HepG2 (cell line): ENCODE measurements at regions not wholly inside any gene's neighbourhood (a gene's known extent, or its start where the extent isn't known, plus 50 kb on each side); places are given as distances from the start of the nearest gene placed in this dataset.

Experiments
- ATAC-seq: fragments of 200-7000 bp; cut with Tn5 transposase; 3 replicates; pipeline ENCODE4 v1.9.1; 2020; ENCODE audit warnings: mild to moderate bottlenecking, moderate library complexity
- BruUV-seq: library from RNA; stranded (reverse); fragments of 400-500 nt; replicated peaks from 2 replicates; lab custom pipeline; 2021; lab: Mats Ljungman, UMichigan
- CTCF ChIA-PET: fragments of 300-600 bp; formaldehyde crosslinking; extraction: SDS; loops from one replicate; lab custom pipeline; 2021; ENCODE audit warnings: low total read pairs, inconsistent platforms, low intra/inter-chr PET ratio; lab: Yijun Ruan, JAX
- POLR2A ChIA-PET: fragments of 350-600 bp; sonication (Branson Sonifier 250); formaldehyde crosslinking; loops from one replicate; lab custom pipeline; 2020; ENCODE audit warnings: antibody characterized with exemption, inconsistent platforms; lab: Yijun Ruan, JAX
- DNase-seq: peaks from one replicate; pipeline ENCODE4 v3.0.0-alpha.2; 2015; ENCODE audit warnings: low spot score
- FAIRE-seq: peaks from 3 replicates; lab custom pipeline; 2011; peaks lifted over from hg19 to GRCh38; lab: Jason Lieb, UNC
- H2AFZ ChIP-seq: one replicate; pipeline ENCODE4 v1.6.1; 2011; ENCODE audit warnings: low read length, inconsistent platforms
- H3K27ac ChIP-seq: fragments of 300-600 bp; 3 replicates; pipeline ENCODE4 v1.8.0; 2011; ENCODE audit warnings: mixed run types, mild to moderate bottlenecking, mixed read lengths, low read length, inconsistent platforms; ENCODE audit not compliant: insufficient read depth; ENCODE audit errors: extremely low read length
- H3K27me3 ChIP-seq, 2 experiments: fragments of 200-600 bp in 1 of 2; 2 replicates in 1 of 2; 3 replicates in 1 of 2; pipeline versions ENCODE4 v1.6.0 to v1.8.0; 2011; ENCODE audit warnings: low read length in 2 of 2, mild to moderate bottlenecking in 2 of 2, moderate library complexity in 2 of 2, inconsistent platforms in 1 of 2; ENCODE audit not compliant: insufficient read depth in 2 of 2, control insufficient read depth in 1 of 2
- H3K36me3 ChIP-seq, 2 experiments: fragments of 200-600 bp in 1 of 2; replicated peaks in 1 of 2; 2 replicates in 1 of 2; 3 replicates in 1 of 2; pipeline versions ENCODE4 v1.5.1 to v1.8.0; 2011; ENCODE audit warnings: low read length in 2 of 2, inconsistent platforms in 1 of 2; ENCODE audit not compliant: insufficient read depth in 2 of 2, control insufficient read depth in 1 of 2
- H3K4me1 ChIP-seq: 2 replicates; pipeline ENCODE4 v1.5.1; 2012; ENCODE audit warnings: low read length, inconsistent platforms; ENCODE audit not compliant: insufficient read depth
- H3K4me2 ChIP-seq: 2 replicates; pipeline ENCODE4 v1.6.0; 2011; ENCODE audit warnings: low read depth, low read length, inconsistent platforms
- H3K4me3 ChIP-seq, 3 experiments: fragments of 200-600 bp in 1 of 3; sonication (generic), shearing (Covaris generic) in 1 of 3; replicated peaks in 1 of 3; 2 replicates each; pipeline ENCODE4 v1.5.1; 2011 to 2016; ENCODE audit warnings: low read length in 3 of 3, inconsistent platforms in 2 of 3, low read depth in 2 of 3, mild to moderate bottlenecking in 2 of 3, control low read depth in 1 of 3, mixed read lengths in 1 of 3; ENCODE audit not compliant: insufficient read depth in 1 of 3
- H3K79me2 ChIP-seq: one replicate; pipeline ENCODE4 v1.6.1; 2011; ENCODE audit warnings: low read length, inconsistent platforms; ENCODE audit not compliant: insufficient read depth
- H3K9ac ChIP-seq: 2 replicates; pipeline ENCODE4 v1.6.0; 2011; ENCODE audit warnings: mild to moderate bottlenecking, low read depth, low read length, inconsistent platforms; ENCODE audit not compliant: insufficient read depth
- H3K9me3 ChIP-seq: 2 replicates; pipeline ENCODE4 v1.5.1; 2012; ENCODE audit warnings: mild to moderate bottlenecking, low read length
- H4K20me1 ChIP-seq: 2 replicates; pipeline ENCODE4 v1.6.0; 2011; ENCODE audit warnings: inconsistent platforms, mild to moderate bottlenecking, low read length, moderate library complexity; ENCODE audit not compliant: insufficient read depth
- ATF2 ChIP-seq: sonication (generic); formaldehyde crosslinking; IDR thresholded peaks from 2 replicates; pipeline ENCODE4 v1.4.0; 2020; ENCODE audit warnings: missing genetic modification reagents
- ETS1 ChIP-seq: sonication (generic); formaldehyde crosslinking; IDR thresholded peaks from 2 replicates; pipeline ENCODE4 v1.4.0; 2020; ENCODE audit warnings: missing genetic modification reagents
- FOXJ3 ChIP-seq: sonication (generic); formaldehyde crosslinking; IDR thresholded peaks from 2 replicates; pipeline ENCODE4 v1.4.0; 2020; ENCODE audit warnings: missing genetic modification reagents, mild to moderate bottlenecking, borderline replicate concordance
- GATA4 ChIP-seq: sonication (generic); IDR thresholded peaks from 2 replicates; pipeline ENCODE4 v1.6.1; 2016; ENCODE audit warnings: antibody characterized with exemption, low read depth, borderline replicate concordance
- HOXD1 ChIP-seq: sonication (generic); formaldehyde crosslinking; IDR thresholded peaks from 2 replicates; pipeline ENCODE4 v1.5.0; 2020; ENCODE audit warnings: missing genetic modification reagents
- NR2F1 ChIP-seq, 2 experiments: fragments of 450-650 bp in 1 of 2; formaldehyde crosslinking in 1 of 2; IDR thresholded peaks; 2 replicates each; pipeline versions ENCODE4 v1.5.0 to v1.6.1; 2016 to 2020; ENCODE audit warnings: mild to moderate bottlenecking in 1 of 2, missing compliant biosample characterization in 1 of 2, missing genetic modification reagents in 1 of 2, moderate library complexity in 1 of 2
- POLR2G ChIP-seq: fragments of 200-400 bp; formaldehyde crosslinking; IDR thresholded peaks from 2 replicates; pipeline ENCODE4 v1.6.1; 2018; ENCODE audit warnings: mild to moderate bottlenecking, low read depth, low read length, moderate library complexity
- ZBED4 ChIP-seq: sonication (generic); formaldehyde crosslinking; IDR thresholded peaks from 2 replicates; pipeline ENCODE4 v1.4.0; 2020; ENCODE audit warnings: missing genetic modification reagents, borderline replicate concordance
- ZNF24 ChIP-seq: fragments of 450-650 bp; IDR thresholded peaks from 2 replicates; pipeline ENCODE4 v1.6.1; 2017; ENCODE audit warnings: antibody characterized with exemption, mild to moderate bottlenecking
- ZNF704 ChIP-seq: sonication (generic); formaldehyde crosslinking; IDR thresholded peaks from 2 replicates; pipeline ENCODE4 v1.8.1; 2023; ENCODE audit warnings: mild to moderate bottlenecking, inconsistent platforms, moderate library complexity, missing genetic modification reagents, borderline replicate concordance
- WGBS: methylation state at CpG from one replicate; pipeline ENCODE4 v1.1.6; 2017; ENCODE audit warnings: low lambda C conversion rate; 5-methylcytosine and 5-hydroxymethylcytosine counted together
- in situ Hi-C: cut with HindIII; loops from 2 replicates; pipeline ENCODE4 v1.10.0; 2017; ENCODE audit warnings: low pct_unique_long_range_greater_than_20kb; ENCODE audit not compliant: extremely low pct_ligation_motif_present
- intact Hi-C: fragments of 100-400 bp; cut with micrococcal nuclease; formaldehyde crosslinking; loops from one replicate; pipeline ENCODE4 v1.10.0; 2022; ENCODE audit not compliant: unreplicated experiment

- H3K9me3 ChIP-seq = no peaks in the 10 kb centered on the region
- H4K20me1 ChIP-seq = no peaks in the 10 kb centered on the region
- intact Hi-C loops = no loop called here
- in situ Hi-C loops = no loop called here
- H3K36me3 ChIP-seq = no peaks in the 10 kb centered on the region
- WGBS = 10% methylated on average over 1 of the region's 1 CpG
- ATAC-seq (no peak), DNase-seq (no peak), FAIRE-seq (no peak)
- H3K27me3 ChIP-seq = no peaks in the 10 kb centered on the region
- no peak overlapping the region for H3K27ac ChIP-seq
- ChIA-PET POLR2A (no interaction called here), CTCF (no interaction called here)
- H3K4me3 ChIP-seq = no peak overlapping the region
- BruUV-seq = no TSS peak
- TF ChIP-seq FOXJ3 (CRISPR knock-in tag) (no peak), ZNF704 (CRISPR knock-in tag) (no peak), ATF2 (CRISPR knock-in tag) (no peak), ETS1 (CRISPR knock-in tag) (no peak), NR2F1 (CRISPR knock-in tag; IDR thresholded peaks at IDR 0.05) (no peak), POLR2G (no peak), GATA4 (no peak), ZBED4 (no peak), HOXD1 (no peak), ZNF24 (no peak)
- no peaks in the 10 kb centered on the region for H3K79me2 ChIP-seq
- no peak overlapping the region for H3K9ac ChIP-seq
- H3K4me2 ChIP-seq = no peak overlapping the region
- no peak overlapping the region for H2AFZ ChIP-seq
- H3K4me1 ChIP-seq = no peaks in the 10 kb centered on the region
These were observed 286.9 kb downstream of the PLK2 start for GRCh38 chr5:58172946-58173345.
